ENCODE measurements at regions not wholly inside any gene's neighbourhood (a gene's known extent, or its start where the extent isn't known, plus 50 kb on each side); places are given as distances from the start of the nearest gene placed in this dataset.

DNA sequence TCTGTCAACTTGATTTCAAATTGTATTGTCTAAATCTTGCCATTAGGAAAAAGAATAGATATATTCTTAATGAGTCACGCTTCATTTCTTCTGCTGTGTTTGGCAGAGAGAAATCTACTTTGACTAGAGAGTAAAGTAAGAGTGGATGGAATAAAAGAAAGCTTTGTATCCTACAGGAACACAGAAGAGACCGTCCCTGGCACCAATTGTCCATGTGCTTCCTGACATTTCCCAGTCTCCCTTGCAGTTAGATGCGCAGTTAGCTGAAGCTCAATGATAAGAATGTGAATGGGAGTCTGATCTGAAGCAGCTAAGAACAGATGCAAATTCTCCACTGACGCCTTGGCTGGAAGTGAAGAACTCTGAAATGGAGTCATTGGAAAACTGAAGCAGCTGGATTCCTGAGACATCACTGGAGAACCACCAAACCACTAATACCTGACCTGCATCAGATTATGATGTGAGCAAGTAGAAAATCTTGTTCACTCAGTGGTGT is 528.2 kb upstream of the MARCKS start:
- no peak for DNase-seq (ENCODE audit: low read depth in 2 of 2, low spot score in 1 of 2)

DNA sequence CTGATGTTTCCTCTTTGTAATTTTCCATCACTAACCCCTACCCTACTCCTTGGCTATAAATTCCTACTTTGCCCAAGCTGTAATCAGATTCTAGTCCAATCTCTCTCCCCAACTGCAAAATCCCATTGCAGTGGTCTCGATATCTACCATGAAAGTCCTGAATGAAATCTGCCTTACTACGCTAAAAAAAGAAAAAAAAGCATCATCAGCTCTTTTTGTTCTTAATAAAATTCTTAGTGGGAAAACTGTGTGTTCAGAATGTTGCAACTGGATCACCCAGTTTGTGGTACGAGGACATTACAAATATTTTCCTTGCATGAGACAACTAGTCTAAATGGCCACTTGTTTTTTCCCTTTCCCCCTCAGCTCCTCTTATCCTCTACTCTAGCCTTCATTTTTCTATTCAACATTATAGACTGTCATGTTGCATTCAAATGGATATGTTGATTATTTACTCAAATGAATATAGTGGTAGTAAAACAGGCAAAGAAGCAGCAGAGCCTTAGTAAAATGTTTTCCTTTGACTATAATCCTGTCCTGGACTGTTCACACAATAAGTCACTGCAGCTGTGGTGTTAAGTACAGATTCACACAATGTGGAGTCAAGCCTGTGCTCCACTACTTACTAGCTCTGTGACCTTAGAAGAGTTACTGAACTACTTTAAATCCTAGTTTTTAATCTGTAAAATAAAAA is 527.1 kb upstream of the MARCKS start:
- no peak for DNase-seq (ENCODE audit: low read depth in 2 of 2, low spot score in 1 of 2)

DNA sequence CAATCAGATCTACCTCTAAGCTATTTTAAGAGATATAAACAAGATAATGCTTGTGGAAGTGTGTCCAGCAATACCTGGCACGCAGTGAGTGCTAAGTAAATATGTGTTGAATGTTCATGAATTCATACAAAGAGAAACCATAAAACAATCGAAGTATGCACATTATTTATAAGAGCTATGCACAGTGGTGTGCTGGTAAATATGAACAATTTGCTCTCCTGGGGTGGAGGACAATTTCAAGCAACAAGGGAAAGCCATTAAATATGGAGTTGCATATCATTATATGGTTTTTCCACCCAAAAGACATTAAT is 526.6 kb upstream of the MARCKS start:
- DNase-seq (ENCODE audit: low read depth in 2 of 2, low spot score in 1 of 2): no peak

- DNase-seq (ENCODE audit: low read depth in 2 of 2, low spot score in 1 of 2): no peak
These were observed 526.1 kb upstream of the MARCKS start for GRCh38 chr6:113331021-113331420.

GRCh38 chr6:113338644-113339043 is 518.5 kb upstream of the MARCKS start:
- DNase-seq (ENCODE audit: low read depth in 2 of 2, low spot score in 1 of 2): no peak

DNA sequence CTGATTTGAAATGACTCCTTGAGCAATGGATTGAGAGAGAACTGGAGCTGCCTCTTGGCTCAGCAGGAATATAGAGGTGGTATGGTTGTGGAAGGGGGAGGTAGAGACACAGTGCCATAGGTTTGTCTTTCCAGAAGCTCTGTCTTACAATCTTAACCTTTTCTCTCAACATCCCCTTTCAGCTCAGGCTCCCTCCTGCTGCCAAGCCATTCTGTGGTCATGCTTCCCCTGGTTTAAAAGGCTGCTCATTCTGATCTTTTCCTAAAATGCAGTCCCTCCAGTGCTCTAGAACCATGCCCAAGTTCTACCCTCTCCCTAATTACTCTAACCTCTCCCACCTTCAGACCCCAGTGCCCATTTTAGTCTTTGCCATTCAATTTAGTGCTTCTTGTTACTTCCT is 517.9 kb upstream of the MARCKS start:
- no peak for DNase-seq (ENCODE audit: low read depth in 2 of 2, low spot score in 1 of 2)

GRCh38 chr6:113340371-113340770 is 516.8 kb upstream of the MARCKS start:
- DNase-seq (ENCODE audit: low read depth in 2 of 2, low spot score in 1 of 2): no peak

DNA sequence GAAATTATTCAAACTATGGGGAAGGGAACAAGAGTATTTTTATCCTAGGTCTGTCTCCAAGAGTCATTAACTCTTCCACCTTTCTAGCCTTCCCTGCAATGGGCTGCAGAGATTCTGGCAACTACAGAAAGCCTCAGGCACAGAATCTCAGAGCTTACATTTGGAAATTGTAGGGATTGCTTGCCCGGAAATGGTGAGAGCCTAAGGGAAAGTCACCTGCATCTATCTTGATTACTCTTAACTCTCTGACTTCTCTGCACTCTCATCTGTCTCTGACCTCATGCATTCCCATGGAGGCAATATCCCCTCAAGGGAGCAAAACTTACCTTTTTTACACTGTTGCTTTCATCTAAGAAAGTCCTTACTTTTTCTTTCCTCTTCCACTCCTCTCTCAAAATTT is 513.2 kb upstream of the MARCKS start:
- no peak for DNase-seq (ENCODE audit: low read depth in 2 of 2, low spot score in 1 of 2)

DNA sequence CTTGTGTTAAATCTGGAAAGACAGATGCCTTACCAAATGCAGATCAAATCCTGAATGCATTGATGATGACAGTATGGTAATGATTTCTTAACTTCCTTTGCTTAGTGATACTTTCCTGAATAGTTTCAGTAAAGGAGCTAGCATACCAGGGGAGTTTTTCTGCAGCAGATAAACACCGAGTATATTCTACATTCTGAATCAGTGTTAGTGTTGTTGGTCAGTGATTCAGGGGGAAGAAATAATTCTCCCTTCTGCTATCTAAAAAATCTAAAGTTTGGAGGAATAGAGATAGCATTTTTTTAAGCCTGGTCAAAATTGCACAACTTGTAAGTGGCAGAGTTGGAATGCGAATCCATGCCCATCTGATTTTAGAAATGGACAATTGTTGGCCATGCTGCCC is 512.2 kb upstream of the MARCKS start:
- no peak for DNase-seq (ENCODE audit: low read depth in 2 of 2, low spot score in 1 of 2)

DNA sequence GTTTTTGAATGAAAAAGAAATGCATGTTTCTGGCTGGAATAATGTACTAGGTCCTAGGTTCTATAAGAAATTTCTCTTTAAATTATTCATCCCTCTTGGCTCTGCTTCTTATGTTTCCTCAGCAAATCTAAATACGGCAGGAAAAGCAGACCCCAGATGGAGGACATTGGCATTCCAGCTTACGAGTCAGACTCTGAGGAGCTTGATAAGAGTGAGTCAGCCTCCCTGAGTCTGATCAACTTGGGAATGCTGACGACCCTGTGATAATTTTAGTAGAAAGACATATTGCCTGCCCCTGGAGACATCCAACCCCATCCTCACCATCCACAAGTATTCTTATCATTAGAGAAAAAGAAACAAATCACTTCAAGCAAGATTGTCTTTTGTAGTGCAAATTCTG is 509.7 kb upstream of the MARCKS start:
- no peak for DNase-seq (ENCODE audit: low read depth in 2 of 2, low spot score in 1 of 2)

- no peak for DNase-seq (ENCODE audit: low read depth in 2 of 2, low spot score in 1 of 2)
These were observed 506.7 kb upstream of the MARCKS start for GRCh38 chr6:113350461-113350860.

GRCh38 chr6:113351173-113351834 is 505.8 kb upstream of the MARCKS start:
- DNase-seq (ENCODE audit: low read depth in 2 of 2, low spot score in 1 of 2): no peak

DNA sequence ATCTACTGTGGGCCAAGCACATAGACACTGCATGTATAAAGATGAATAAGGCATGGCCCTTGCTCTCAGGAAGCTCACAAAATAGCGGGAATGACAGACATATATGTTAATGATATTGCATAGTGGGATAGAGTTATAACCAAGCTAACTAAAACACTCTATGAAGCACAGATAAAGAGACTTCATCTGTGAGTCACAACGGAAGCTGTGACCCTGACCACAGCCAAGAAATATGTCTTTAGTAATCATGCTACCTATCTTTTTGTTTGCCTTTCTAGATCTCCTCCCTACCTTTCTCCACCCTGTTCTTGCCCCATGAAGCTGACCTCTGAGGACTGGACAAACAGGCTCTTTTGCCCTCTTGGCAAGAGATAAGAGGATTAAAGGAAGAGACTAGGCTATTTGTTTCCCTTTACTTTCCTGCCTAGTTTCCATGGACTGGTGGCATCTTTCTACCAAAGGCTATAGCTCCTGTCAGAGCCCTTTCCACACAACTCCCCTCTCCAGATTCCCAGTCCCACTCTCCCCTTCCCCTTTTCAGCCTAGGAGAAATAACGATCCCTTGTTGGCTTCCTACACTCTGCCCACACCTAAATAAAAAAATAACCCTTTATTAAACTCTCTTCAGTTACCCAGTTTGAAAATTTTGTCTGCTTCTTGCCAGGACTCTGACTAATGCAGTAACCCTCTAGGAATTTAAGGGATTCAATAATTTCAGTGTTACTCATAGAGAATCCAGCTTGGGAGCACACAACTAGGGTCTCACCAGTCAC is 504.9 kb upstream of the MARCKS start:
- DNase-seq (ENCODE audit: low read depth in 2 of 2, low spot score in 1 of 2): no peak

GRCh38 chr6:113352831-113353230 is 504.3 kb upstream of the MARCKS start:
- DNase-seq (ENCODE audit: low read depth in 2 of 2, low spot score in 1 of 2): no peak

- no peak for DNase-seq (ENCODE audit: low read depth in 2 of 2, low spot score in 1 of 2)
These were observed 503.8 kb upstream of the MARCKS start for GRCh38 chr6:113353392-113353791.

GRCh38 chr6:113354204-113354895 is 502.8 kb upstream of the MARCKS start:
- DNase-seq (ENCODE audit: low read depth in 2 of 2, low spot score in 1 of 2): no peak

GRCh38 chr6:113356139-113356538 is 501.0 kb upstream of the MARCKS start:
- no peak for DNase-seq (ENCODE audit: low read depth in 2 of 2, low spot score in 1 of 2)

- no peak for DNase-seq (ENCODE audit: low read depth in 2 of 2, low spot score in 1 of 2)
These were observed 500.1 kb upstream of the MARCKS start for GRCh38 chr6:113357041-113357440.

DNA sequence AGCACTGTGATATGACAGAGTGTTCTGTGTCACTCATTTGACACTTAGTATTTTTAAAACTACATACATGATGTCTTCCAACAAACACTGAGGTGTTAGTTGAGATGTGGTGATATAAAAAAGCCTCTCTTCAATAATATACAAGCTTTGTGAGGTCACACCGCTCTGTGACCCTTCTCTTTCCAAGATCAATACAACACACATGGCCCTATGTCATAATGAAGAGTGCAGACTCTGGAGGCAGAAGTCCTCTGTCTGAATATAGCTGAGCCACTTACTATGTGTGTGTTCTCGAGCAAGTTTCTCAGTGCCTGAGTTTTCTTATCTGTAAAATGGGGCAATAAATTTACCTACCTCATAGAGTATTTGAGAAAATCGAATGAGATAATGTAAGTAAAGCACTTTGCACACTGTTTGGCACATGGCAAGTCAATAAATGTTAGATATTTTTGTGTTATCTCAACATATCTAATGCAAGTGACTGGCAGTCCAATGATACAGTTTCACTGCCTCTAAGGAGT is 499.0 kb upstream of the MARCKS start:
- no peak for DNase-seq (ENCODE audit: low read depth in 2 of 2, low spot score in 1 of 2)

DNA sequence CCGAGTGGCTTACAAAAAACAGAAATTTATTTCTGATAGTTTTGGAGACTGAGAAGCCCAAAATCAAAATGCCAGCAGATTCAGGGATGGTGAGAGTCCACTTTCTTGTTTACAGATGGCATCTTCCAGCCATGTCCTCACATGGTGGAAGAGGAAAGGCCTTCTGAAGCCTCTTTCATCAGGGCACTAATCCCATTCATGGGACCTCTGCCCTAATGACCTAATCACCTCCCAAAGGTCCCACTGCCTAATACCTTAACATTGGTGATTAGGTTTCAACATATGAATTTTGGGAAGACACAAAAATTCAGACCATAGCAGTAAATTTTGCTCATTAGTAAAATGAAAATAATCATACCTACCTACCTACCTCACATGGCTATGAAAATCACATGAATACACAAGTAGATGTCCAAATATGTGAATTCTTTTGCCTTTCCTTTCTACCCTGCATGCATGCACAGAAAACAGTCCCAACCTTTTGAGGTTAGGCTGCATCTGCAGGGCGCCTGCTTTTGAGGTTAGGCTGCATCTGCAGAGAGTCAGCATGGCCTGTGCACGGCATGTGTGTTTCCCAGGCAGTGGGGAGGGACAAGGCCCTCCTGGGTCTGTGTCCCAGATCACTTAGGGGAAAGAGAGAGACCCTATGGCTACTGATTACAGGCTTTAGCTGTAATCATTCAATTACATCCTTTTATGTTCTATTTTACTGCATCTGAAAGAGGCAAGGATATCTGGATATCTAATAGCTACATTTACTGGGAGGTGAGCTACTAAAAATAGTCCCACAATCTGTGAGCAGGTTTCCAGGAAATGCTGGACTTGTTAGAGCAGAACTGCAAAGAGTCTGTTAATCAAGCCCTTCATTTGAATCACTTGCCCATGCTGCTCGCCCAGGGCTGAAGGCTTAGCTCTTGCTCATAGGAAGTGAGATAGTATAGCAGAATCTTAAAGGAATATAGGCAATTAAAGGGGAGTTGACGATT is 497.7 kb upstream of the MARCKS start:
- DNase-seq (ENCODE audit: low read depth in 2 of 2, low spot score in 1 of 2): no peak

Data from stimulated activated CD8-positive, alpha-beta memory T cell treated with anti-CD3 and anti-CD28 coated beads, Interleukin-4, amount 100 ng/mL, for 4 hours (primary cell).